ENCODE measurements at regions not wholly inside any gene's neighbourhood (a gene's known extent, or its start where the extent isn't known, plus 50 kb on each side); places are given as distances from the start of the nearest gene placed in this dataset.

DNA sequence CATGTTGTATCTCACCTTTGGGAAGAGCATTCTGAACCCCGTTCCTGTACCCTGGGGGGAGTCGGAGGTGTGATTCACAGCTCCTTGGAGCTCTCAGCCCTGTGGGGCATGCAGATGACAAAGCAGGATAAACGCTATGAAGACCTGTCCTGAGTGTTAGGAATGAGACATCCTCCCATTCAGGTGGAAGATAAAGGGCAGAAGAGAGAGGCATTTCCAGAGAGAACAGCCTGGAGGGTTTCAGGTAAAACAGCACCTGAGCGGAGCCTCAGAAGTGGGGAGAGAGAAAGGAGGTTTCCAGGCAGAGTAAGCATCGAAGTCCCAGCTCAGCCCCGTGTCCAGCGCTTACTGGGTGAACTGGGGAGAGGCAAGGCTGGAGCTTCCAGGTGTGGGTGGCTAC lies 288.9 kb downstream of the KLF6 start:
- TF ChIP-seq, protein P1, sequence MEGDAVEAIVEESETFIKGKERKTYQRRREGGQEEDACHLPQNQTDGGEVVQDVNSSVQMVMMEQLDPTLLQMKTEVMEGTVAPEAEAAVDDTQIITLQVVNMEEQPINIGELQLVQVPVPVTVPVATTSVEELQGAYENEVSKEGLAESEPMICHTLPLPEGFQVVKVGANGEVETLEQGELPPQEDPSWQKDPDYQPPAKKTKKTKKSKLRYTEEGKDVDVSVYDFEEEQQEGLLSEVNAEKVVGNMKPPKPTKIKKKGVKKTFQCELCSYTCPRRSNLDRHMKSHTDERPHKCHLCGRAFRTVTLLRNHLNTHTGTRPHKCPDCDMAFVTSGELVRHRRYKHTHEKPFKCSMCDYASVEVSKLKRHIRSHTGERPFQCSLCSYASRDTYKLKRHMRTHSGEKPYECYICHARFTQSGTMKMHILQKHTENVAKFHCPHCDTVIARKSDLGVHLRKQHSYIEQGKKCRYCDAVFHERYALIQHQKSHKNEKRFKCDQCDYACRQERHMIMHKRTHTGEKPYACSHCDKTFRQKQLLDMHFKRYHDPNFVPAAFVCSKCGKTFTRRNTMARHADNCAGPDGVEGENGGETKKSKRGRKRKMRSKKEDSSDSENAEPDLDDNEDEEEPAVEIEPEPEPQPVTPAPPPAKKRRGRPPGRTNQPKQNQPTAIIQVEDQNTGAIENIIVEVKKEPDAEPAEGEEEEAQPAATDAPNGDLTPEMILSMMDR (IDR thresholded peaks at IDR 0.05) = no peak
- TF ChIP-seq POLR2A (IDR thresholded peaks at IDR 0.05) = no peak

Measured in heart left ventricle (tissue), 13 donors.